GM21619 (cell line): ENCODE measurements at regions not wholly inside any gene's neighbourhood (a gene's known extent, or its start where the extent isn't known, plus 50 kb on each side); places are given as distances from the start of the nearest gene placed in this dataset.
"Not testable (repeated sequence)": the region's sequence is repeated elsewhere in the genome, so short reads cannot be mapped to it uniquely, and the experiment has no call there.

Source experiments
- ATAC-seq: cut with Tn5 transposase; IDR thresholded peaks from one replicate; pipeline ENCODE4 v1.9.1; 2021; ENCODE audit not compliant: unreplicated experiment

DNA sequence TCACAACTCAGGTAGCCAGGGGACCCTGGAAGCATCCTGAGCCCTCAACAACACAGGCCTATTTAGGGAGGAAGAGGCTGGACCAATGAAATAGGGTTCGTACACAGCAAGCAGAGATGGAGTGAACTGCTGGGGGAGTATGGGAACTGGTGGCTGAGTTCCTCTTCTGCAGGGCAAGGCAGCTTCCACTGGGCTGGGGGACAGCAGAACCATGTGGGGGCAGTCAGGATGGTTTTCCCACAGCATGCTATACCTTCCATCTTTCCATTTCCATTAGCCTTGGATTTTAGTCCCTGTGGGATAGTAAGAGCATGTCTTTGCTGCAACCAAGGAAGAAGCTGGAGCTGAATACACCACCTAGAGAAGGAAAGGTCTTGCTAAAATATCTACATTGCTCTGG lies 370.6 kb downstream of the CCSER2 start:
- ATAC-seq = no peak

DNA sequence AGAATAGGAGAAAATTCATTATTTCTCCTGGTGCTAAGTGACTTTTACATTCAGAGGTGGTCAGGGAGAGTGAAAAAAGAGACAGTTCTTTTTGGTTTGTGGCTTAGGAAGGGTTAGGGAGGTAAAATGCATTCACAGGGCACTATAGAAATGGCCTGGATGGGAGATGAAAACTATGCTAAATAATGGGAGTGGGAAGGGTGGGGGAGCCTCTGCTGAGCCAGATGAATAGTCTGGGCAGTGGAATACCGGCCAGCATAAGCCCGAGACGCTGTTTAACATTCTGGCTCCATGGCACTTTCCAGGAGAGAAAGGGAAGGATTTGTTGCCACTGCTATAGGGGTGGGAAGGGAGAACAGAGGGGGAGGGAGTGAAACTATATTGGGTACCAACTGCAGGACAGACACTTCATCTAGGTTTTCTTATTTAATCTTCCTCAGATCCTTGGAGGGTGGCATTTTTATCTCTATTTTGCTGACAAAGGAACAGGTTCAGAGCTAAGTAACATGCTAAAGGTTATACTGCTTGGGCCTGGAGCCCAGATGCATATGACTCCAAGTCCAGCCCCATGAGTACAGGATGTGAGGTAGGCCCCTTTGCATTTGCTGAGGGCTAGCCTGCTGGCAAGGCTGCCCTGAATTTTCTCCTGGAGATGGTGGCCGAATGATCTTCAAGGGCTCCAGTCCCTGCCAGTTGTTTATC lies 372.4 kb downstream of the CCSER2 start:
- no peak for ATAC-seq

DNA sequence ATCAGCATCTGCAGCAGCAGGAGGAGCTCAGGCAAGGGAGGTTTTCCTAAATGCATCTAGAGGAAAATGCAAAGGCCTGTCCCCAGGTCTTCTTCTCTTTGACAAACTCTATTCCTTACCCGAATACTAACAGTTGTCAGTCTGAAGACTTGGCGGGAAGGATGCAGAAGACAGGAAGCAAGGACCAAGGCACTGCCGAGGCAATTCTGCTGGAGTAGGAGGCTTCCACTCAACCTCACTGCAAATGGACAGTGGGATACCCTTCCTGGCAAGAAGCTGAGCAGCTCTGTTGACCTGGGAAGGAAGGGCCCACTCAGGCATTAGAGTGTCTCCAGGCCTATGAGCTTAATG lies 373.0 kb downstream of the CCSER2 start:
- no peak for ATAC-seq

DNA sequence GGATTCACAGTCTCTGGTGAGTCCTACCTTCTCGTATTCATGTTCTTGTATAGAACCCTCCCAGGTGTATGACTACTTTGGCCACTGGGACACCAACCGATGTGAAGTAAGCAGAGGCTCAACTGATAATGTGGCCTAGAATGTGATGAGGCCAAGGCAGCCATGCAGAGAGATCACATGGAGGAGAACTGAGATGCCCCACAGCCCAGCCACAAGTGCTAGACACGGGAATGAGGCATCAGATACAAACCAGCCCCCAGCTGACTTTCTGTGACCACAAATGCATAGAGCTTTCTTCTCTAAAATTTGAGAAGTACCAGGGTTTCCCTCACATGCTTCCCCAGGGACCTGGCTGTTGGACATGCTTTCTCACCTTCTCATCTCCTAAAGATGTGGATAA lies 375.7 kb downstream of the CCSER2 start:
- no peak for ATAC-seq

DNA sequence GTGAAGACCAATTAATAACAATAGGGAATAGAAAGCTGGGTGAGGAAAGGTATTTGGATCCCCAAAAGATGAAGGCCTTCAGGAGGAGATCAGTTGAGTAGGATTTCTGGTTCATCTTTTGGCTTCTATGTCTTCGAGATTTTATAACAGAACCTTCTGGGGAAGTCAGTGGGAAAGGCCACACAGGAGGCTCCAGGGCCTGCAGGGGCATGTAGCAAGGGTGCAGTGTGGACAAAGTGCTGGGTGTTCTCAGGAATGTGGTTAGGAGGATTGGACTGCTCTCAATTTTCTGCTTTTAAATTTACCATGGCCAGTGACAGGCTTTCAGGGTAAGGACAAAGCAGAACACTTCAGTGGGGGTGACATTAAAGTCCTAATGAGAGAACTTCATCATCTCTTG lies 378.0 kb downstream of the CCSER2 start:
- no peak for ATAC-seq

DNA sequence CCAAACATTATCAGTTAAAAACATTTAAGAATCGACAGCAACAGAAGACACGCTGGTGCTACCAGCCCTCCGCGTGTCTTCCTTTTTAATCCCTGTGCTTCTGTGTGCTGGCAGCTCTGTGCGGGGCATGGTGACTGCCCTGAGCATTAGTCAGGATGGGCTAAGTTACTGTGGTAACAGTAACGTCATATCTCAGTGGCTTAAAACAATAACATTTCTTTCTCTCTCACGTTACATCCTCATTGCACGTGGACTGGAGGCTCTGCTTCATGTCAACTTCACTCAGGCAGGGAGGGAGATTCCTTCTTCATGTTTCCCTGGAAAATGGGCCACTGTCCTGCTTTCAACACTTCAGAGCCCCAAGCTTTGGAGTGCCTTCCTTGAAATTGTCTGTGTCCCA lies 378.5 kb downstream of the CCSER2 start:
- no peak for ATAC-seq

DNA sequence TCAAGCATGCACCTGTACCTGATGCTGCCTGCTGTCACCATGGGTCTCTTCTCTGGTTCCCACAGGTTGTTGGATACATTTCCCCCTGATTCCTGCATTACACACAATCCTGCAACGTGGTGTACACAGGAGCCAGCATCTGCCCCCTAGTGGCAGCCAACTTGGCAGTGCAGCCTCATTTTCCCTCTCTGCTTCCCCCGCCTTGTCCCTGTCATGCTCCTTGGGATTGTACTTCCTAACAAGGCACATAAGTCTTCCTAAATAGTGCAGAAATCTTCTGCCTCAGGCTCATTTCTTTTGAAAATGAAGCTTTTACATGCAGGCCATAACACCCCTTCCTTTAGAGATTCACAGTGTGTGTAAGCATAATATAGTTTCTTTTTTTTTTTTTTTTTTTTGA lies 387.5 kb downstream of the CCSER2 start:
- peak; percentile 76 for ATAC-seq

DNA sequence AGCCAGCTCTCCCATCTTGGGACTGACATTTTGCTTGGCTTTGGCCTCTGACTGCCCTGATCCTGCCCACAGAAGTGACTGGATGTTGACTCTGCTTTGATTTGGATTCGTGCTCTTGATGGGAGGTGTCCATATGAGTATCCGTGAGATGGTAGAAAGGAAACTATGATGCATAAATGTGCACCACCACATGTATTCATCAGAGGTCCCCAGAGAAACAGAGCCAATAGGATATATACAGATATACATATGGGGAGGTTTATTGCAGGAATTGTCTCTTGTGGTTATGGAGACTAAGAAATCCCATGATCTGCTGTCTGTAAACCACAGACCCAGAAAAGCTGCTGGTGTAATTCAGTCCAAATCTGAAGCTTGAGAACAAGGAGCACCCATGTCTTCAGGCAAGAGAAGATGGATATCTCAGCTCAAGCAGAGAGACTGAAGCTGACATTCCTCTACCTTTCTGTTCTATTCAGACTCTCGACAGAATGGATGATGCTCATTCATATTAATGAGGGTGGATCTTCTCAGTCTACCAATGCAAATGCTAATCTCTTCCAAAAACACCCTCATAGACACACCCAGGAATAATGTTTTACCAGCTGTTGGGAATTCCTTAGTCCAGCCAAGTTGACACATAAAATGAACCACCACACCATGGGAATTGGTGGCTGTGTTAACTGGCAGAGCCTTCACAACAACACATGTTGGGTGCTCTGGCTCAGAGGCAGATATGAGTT lies 390.7 kb downstream of the CCSER2 start:
- ATAC-seq = no peak

DNA sequence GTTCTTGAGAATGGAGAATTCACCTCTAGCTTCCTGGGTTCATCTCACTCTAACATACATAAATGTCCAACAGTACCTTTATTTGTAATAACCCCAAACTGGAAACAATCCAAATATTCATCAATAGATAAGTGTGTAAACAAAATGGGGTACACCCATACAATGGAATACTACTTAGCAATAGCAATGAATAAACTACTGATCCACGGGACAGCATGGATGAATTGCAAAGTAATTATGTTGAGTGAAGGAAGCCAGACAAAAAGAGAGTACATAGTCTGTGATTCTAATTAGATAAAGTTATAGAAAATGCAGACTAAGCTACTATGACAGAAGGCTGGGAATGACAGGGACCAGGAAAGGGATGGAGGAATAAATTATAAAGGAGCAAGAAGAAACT lies 391.3 kb downstream of the CCSER2 start:
- no peak for ATAC-seq

DNA sequence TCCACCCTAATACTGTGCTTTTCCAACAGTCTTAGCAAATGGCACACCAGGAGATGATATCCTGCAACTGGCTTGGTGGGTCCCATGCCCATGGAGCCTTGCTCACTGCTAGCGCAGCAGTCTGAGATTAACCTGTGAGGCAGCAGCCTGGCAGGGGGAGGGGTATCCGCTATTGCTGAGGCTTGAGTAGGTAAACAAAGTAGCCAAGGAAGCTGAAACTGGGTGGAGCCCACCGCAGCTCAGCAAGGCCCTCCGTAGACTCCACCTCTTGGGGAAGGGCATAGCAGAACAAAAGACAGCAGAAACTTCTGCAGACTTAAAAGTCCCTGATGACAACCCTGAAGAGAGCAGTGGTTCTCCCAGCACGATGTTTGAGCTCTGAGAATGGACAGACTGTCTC lies 399.0 kb downstream of the CCSER2 start:
- no peak for ATAC-seq

DNA sequence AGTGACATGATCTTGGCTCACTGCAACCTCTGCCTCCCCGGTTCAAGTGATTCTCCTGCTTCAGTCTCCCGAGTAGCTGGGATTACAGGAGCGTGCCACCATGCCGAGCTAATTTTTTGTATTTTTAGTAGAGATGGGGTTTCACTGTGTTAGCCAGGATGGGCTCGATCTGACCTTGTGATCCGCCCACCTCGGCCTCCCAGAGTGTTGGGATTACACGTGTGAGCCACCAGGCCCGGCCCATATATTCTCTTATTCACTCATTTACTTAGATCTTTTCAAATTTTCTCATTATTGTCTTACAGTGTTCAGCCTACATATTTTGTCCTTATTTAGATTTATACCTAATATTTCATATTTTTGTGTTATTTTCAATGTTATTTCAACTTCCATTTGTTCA lies 410.7 kb downstream of the CCSER2 start:
- not testable (repeated sequence) for ATAC-seq

DNA sequence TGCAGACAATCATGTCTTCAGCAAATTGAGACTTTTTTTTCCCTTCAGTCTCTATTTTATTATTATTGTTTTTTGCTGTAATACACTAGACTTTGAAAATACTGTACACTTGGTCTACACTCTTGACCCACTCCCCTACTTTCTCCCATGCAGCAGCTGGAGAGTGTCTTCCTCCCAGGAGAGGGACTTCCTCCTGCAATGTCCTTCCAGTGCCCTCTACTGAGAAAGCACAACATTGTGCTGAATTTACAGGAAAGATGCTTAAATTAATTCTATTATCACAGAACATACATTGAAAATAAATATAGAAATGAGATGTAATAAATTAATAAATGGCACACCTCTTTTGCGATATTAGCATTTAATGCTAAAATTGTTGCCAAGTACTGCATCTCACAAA lies 411.3 kb downstream of the CCSER2 start:
- ATAC-seq = no peak

DNA sequence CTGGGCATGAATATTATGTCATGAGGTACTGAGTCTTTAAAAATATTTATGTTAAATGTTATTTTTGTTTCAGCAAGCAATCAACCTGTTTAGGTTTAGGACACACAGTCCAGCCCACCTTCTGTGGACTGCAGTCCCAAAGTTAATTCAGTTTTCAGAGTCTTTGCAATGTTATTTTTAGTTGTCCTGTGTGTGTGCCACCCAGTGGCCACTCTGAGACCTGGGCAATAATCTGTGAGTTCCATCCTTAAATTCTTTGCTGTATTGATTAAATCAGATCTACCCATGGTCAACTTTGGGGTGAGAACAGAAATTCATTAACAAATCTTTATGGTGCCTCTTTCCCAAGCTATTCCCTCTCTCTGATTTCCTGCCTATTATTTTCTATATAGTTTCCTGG lies 415.1 kb downstream of the CCSER2 start:
- ATAC-seq = no peak

DNA sequence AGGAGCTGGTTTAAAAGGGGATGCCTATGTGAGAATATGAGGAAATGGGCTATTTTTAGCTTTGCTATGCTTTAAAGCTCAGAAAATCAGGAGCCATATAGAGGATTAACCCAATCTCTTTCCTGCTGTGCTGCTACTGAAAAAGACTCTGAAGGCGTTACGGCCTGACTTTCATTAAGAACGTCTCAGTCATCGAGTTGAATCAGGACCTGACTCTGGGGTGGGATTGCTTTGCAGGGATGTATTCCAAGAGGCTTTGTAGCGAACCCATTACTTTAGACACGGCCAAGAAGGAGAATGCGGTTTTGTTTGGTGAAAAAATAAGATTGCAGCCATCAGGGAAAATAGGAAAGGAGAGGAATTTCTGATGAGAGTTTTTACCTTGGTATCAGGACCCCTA lies 426.9 kb downstream of the CCSER2 start:
- ATAC-seq = no peak

DNA sequence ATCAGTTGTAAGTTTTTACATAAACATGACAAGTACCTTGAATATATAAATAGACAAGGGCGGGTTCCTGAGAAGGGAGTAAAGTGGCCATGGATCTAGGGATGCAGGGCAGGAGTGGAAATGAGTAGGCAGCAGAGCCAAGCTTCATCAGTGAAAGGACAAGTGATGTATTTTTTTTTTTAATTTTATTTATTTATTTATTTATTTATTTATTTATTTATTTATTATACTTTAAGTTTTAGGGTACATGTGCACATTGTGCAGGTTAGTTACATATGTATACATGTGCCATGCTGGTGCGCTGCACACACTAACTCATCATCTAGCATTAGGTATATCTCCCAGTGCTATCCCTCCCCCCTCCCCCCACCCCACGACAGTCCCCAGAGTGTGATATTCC lies 428.3 kb downstream of the CCSER2 start:
- not testable (repeated sequence) for ATAC-seq

DNA sequence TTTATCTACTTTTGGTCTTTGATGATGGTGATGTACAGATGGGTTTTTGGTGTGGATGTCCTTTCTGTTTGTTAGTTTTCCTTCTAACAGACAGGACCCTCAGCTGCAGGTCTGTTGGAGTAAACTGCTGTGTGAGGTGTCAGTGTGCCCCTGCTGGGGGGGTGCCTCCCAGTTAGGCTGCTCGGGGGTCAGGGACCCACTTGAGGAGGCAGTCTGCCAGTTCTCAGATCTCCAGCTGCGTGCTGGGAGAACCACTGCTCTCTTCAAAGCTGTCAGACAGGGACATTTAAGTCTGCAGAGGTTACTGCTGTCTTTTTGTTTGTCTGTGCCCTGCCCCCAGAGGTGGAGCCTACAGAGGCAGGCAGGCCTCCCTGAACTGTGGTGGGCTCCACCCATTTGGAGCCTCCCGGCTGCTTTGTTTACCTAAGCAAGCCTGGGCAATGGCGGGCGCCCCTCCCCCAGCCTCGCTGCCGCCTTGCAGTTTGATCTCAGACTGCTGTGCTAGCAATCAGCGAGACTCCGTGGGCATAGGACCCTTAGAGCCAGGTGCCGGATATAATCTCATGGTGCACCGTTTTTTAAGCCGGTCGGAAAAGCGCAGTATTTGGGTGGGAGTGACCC lies 433.7 kb downstream of the CCSER2 start:
- ATAC-seq = not testable (repeated sequence)

DNA sequence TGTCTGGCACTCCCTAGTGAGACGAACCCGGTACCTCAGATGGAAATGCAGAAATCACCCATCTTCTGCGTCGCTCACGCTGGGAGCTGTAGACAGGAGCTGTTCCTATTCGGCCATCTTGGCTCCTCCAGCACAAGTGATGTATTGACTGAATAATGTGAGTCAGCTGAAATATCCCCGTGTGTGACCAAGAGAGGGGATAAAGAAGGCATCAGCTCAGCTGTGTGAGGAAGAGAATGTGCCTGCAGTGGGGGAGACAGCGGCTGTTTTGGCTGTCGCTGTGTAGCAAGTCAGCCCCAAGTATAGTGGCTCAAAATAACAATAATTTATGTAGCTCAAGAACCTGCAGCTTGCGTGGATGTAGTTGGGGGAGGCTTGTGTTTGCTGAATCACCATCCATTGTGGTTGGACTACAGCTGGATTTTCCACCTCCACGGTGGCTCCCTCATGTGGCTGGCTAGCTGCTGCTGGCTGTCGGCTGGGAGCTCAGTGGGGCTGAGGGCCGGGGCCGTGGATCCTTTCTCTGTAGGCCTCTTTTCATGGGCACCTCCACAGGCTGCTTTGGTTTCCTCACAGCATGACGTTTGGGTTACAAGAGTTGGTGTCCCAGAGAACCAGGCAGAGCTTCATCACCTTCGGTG lies 434.5 kb downstream of the CCSER2 start:
- no peak for ATAC-seq

DNA sequence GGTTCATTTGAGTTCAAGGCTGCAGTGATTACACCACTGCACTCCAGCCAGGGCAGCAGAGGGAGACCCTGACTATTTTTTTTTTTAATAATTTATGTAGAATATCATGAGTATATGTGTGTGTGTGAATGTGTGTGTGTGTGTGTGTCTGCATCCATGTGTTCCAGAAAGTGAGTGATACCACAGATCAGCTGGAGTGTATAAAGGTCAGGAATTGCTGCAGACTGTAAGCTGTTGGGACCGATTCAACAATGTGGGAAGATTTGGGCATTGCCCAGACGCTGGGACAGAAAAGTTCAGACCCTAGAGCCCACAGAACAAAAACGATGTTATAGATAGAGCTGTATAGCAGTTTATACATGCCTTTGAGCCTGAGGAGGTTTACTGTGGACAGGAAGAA lies 435.6 kb downstream of the CCSER2 start:
- no peak for ATAC-seq

DNA sequence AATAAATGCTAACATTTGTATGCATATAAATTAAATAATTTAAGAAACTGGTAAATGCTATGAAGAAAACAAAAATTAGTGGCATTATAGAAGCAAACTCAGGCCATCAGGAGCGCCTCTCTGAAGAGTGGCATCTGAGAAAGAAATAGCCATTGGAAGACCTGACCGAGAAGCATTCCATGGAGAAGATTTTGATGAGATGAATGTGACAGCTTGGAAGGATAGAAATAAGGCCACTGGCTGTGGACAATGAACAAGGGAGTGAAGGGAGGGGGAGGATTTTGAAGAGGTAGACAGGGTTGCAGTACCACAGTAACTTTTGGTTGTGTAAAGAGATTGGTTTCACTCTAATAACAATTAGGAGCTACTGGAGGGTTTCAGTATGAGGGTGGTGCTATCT lies 436.7 kb downstream of the CCSER2 start:
- no peak for ATAC-seq

DNA sequence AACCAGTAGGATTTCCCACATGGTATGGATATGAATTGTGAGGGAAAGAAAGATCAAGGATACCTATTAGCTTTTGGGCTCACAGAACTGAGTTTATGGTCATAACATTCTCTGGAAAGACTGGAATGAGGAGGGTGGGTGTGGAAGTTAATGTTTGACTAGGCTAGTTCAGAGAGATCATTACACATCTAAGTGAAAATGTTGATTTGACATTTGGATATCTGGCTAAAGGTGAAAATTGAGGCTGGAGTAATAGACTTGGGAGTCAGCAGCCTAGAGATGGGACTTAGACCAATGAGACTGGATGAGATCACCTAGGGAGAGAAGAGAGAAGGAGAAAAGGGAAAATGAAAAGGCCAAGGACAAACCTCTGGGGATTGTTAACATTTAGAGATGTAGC lies 437.3 kb downstream of the CCSER2 start:
- ATAC-seq = no peak

DNA sequence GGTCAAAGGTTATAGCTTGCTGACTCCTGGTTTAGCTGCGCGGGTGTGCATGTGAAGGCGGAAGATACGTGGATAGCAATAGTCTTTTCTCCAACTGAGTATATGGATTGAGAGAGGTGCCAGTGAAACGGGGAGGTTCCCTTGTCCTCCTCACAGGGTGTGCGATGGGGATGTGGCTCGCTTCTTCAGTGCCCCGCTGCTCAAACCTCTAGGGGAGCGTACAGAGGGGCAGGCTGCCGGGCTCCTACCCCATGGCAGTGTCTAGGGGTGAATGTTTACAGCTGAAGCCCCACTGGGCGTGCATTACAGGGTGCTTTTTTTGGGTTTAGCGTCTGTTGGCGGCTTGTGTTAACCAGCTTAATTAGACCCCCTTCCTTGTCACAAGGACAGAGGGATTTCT lies 438.5 kb downstream of the CCSER2 start:
- no peak for ATAC-seq

DNA sequence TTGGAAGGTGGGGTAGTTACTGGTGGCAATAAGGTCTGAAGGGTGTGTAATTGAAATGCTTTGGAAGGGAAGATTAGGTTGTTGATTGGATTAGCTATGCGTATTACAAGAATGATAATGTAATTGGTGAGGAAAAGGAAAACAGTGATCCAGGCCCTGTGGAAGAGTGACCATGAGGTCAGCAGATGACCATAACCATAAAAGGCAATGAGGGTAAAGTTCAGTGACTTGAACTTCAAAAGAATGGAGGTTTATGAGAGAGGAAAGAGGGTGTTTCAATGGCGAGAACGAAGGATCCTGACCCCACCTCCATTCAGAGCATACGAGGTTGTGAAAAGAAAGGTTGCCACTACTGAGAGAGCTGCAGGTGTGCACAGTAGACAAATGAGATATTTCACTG lies 439.7 kb downstream of the CCSER2 start:
- no peak for ATAC-seq
